ENCODE measurements at regions not wholly inside any gene's neighbourhood (a gene's known extent, or its start where the extent isn't known, plus 50 kb on each side); places are given as distances from the start of the nearest gene placed in this dataset.
A peak's percentile ranks its signal among the peaks of the same experiment; 100 is the strongest.

DNA sequence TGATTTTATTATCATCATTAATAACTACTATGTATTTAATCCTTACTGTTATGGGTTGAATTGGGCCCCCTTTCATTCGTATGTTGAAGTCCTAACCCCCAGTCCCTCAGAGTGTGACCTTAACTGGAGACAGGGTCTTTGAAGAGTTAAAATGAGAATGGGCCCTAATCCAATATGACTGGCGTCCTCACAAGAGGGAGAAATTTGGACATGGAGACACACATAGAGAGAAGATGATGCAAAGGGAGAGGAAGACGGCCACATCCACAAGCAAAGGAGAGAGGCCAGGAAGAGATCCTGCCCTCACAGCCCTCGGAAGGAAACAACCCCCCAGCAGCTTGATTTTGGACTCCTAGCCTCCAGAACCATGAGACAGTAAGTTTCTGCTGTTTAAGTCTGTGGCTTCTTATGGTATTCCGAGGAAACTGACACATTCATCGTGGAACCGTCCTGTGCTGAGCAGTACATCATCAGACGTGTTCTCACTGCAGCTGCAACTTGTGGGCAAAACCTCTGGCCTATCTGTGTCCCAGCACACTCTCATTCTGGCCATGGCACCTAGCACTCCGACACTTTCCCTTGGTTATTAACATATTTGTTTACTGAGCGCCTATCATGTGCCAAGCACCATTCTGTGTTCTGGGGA is 127.6 kb downstream of the SLC38A6 start:
- no peaks in the 10 kb centered on the region for H3K36me3 ChIP-seq (ENCODE audit: control insufficient read depth in 2 of 4, insufficient read depth in 4 of 4, low read length in 3 of 4)
- H4K91ac ChIP-seq (replicated peaks; ENCODE audit: insufficient read length, low read length) = no peak overlapping the region
- no peak overlapping the region for H2BK5ac ChIP-seq (ENCODE audit: low read depth, low read length)
- H2BK120ac ChIP-seq (replicated peaks; ENCODE audit: low read depth, low read length) = no peak overlapping the region
- DNase-seq (ENCODE audit: low read depth in 1 of 2, low spot score in 2 of 2) (peak in 1 of 2 experiments; percentile 13), FAIRE-seq (no peak)
- H2AK5ac ChIP-seq (ENCODE audit: low read depth, low read length) = no peak overlapping the region
- no peak overlapping the region for H4K5ac ChIP-seq (ENCODE audit: insufficient read length, low read depth, low read length)
- ChIA-PET CTCF (ENCODE audit: partially characterized antibody) (interaction anchor here (1.0 to 2.0 kb wide), 4 partner anchors 8 to 92 kb away, joined by 3 to 6 read pairs (median 4); no protein-coding TSS in a partner anchor), POLR2A (ENCODE audit: partially characterized antibody) (interaction anchor here (1.0 kb wide), 1 partner anchor 59 kb away, joined by 3 read pairs; no protein-coding TSS in a partner anchor)
- 0 out of 2 replicates have a peak overlapping the region, but pooled peaks have one; percentile 50 for H2BK15ac ChIP-seq (ENCODE audit: low read length)
- no peak overlapping the region for H3K9ac ChIP-seq (replicated peaks in 1 of 4; ENCODE audit: extremely low read depth in 1 of 4, low read depth in 3 of 4, low read length in 3 of 4)
- no peak overlapping the region for H3K4me2 ChIP-seq (ENCODE audit: insufficient read depth in 1 of 2, low read depth in 2 of 2, low read length in 2 of 2)
- no peak overlapping the region for H4K8ac ChIP-seq (ENCODE audit: extremely low read depth, insufficient read depth, low read length)
- H3K79me1 ChIP-seq (ENCODE audit: low read depth, low read length) = no peaks in the 10 kb centered on the region
- no peak overlapping the region for H3K18ac ChIP-seq (ENCODE audit: extremely low read depth, low read length)
- H3K4me3 ChIP-seq (ENCODE audit: extremely low read depth in 1 of 4, insufficient read depth in 2 of 4, low read depth in 3 of 4, low read length in 4 of 4) = no peak overlapping the region
- no peak overlapping the region for H3K27ac ChIP-seq (ENCODE audit: low read depth, low read length)
- H3K56ac ChIP-seq (replicated peaks; ENCODE audit: insufficient read length, low read depth, low read length) = no peak overlapping the region
- WGBS, 2 experiments (ENCODE audit: extremely low coverage in 1 of 2, insufficient coverage in 1 of 2, insufficient read length in 1 of 2, insufficient replicate concordance in 2 of 2, low coverage in 1 of 2, low lambda C conversion rate in 2 of 2, missing lambda C conversion rate in 1 of 2) = 90% methylated on average over 10 of the region's 10 CpGs; no CpG with 5 or more reads in 1 of the 2 experiments
- no peaks in the 10 kb centered on the region for H3K79me2 ChIP-seq (ENCODE audit: control insufficient read depth in 1 of 2, insufficient read depth in 2 of 2, low read length in 2 of 2)
- H3K27me3 ChIP-seq (replicated peaks in 1 of 4; ENCODE audit: control insufficient read depth in 3 of 4, extremely low read depth in 1 of 4, insufficient read depth in 3 of 4, low read length in 3 of 4) = no peaks in the 10 kb centered on the region; a peak in 1 of 7 replicates
- no peak overlapping the region for H3K23ac ChIP-seq (ENCODE audit: insufficient read length)
- no peak overlapping the region for H2AFZ ChIP-seq (ENCODE audit: low read length)
- no peaks in the 10 kb centered on the region for H3K23me2 ChIP-seq (ENCODE audit: low read depth, low read length)
- no peak overlapping the region for H3K4ac ChIP-seq (replicated peaks; ENCODE audit: insufficient read length, low read depth, low read length)
- no peaks in the 10 kb centered on the region for H4K20me1 ChIP-seq (replicated peaks in 1 of 2; ENCODE audit: control insufficient read depth in 1 of 2, insufficient read depth in 2 of 2, low read length in 2 of 2)
- peaks cover 5 to 16% (median 12%) of the 10 kb centered on the region in 4 experiments; a peak in 6 of 7 replicates for H3K4me1 ChIP-seq (replicated peaks in 1 of 4; ENCODE audit: control insufficient read depth in 3 of 4, insufficient read depth in 4 of 4, low read length in 3 of 4)
- H3K14ac ChIP-seq (ENCODE audit: insufficient read length) = no peak overlapping the region
- no peak overlapping the region for H2BK20ac ChIP-seq (ENCODE audit: low read length)
- peak overlapping the region; percentile 75 for H2BK12ac ChIP-seq (ENCODE audit: low read depth, low read length)
- H3K9me3 ChIP-seq (ENCODE audit: insufficient read depth in 2 of 2, low read depth in 1 of 2, low read length in 1 of 2) = no peaks in the 10 kb centered on the region; a peak in 1 of 4 replicates
- no peak for TF ChIP-seq SIX5 (IDR thresholded peaks at IDR 0.05; ENCODE audit: low read depth, low read length)
- TF ChIP-seq GTF2F1 (IDR thresholded peaks at IDR 0.05; ENCODE audit: borderline replicate concordance, low read depth, low read length) = no peak
- TF ChIP-seq RFX5 (IDR thresholded peaks at IDR 0.05; ENCODE audit: borderline replicate concordance, low read depth, low read length) = no peak
- no peak for TF ChIP-seq RBBP5 (IDR thresholded peaks at IDR 0.05; ENCODE audit: borderline replicate concordance, low read depth, low read length)
- TF ChIP-seq KDM1A (IDR thresholded peaks at IDR 0.05; ENCODE audit: borderline replicate concordance, low read length) = no peak
- no peak for TF ChIP-seq SRF (IDR thresholded peaks at IDR 0.05; ENCODE audit: low read depth, low read length)
- TF ChIP-seq BACH1 (IDR thresholded peaks at IDR 0.05; ENCODE audit: low read length) = no peak
- TF ChIP-seq SIRT6 (IDR thresholded peaks at IDR 0.05; ENCODE audit: low read length) = no peak
- no peak for TF ChIP-seq HDAC6 (IDR thresholded peaks at IDR 0.05; ENCODE audit: low read depth, low read length)
- no peak for TF ChIP-seq MAX (IDR thresholded peaks at IDR 0.05)
- no peak for TF ChIP-seq ZNF274 (IDR thresholded peaks at IDR 0.05; ENCODE audit: borderline replicate concordance, extremely low read depth, low read length)
- TF ChIP-seq ASH2L (IDR thresholded peaks at IDR 0.05; ENCODE audit: low read length) = no peak
